GM12874 (cell line): ENCODE measurements at regions not wholly inside any gene's neighbourhood (a gene's known extent, or its start where the extent isn't known, plus 50 kb on each side); places are given as distances from the start of the nearest gene placed in this dataset.

Experiments used
- TF ChIP-seq, protein P1 (sequence below): IDR thresholded peaks from 2 replicates; pipeline ENCODE4 v1.5.1; 2011; ENCODE audit warnings: low read depth, mild to moderate bottlenecking, control low read depth, low read length, moderate library complexity; ENCODE audit not compliant: insufficient read depth

GRCh38 chr10:56104923-56105322, 256.1 kb downstream of the ZWINT start:
- TF ChIP-seq, protein P1, sequence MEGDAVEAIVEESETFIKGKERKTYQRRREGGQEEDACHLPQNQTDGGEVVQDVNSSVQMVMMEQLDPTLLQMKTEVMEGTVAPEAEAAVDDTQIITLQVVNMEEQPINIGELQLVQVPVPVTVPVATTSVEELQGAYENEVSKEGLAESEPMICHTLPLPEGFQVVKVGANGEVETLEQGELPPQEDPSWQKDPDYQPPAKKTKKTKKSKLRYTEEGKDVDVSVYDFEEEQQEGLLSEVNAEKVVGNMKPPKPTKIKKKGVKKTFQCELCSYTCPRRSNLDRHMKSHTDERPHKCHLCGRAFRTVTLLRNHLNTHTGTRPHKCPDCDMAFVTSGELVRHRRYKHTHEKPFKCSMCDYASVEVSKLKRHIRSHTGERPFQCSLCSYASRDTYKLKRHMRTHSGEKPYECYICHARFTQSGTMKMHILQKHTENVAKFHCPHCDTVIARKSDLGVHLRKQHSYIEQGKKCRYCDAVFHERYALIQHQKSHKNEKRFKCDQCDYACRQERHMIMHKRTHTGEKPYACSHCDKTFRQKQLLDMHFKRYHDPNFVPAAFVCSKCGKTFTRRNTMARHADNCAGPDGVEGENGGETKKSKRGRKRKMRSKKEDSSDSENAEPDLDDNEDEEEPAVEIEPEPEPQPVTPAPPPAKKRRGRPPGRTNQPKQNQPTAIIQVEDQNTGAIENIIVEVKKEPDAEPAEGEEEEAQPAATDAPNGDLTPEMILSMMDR, result no peak

DNA sequence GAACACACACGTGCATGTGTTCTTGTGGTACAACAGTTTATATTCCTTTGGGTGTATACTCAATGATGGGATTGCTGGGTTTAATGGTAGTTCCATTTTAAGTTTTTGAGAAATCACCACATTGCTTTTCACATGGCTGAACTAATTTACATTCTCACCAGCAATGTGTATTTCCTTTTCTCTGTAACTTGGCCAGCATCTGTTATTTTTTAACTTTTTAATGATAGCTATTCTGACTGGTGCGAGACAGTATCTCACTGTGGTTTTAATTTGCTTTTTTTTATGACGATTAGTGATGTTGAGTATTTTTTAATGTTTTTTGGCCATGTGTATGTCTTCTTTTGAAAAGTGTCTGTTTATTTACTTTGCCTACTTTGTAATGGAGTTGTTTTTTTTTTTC, 256.6 kb downstream of the ZWINT start:
- TF ChIP-seq, protein P1, result no peak

- TF ChIP-seq, protein P1, result no peak
These were observed 264.9 kb downstream of the ZWINT start for GRCh38 chr10:56096226-56096517.

DNA sequence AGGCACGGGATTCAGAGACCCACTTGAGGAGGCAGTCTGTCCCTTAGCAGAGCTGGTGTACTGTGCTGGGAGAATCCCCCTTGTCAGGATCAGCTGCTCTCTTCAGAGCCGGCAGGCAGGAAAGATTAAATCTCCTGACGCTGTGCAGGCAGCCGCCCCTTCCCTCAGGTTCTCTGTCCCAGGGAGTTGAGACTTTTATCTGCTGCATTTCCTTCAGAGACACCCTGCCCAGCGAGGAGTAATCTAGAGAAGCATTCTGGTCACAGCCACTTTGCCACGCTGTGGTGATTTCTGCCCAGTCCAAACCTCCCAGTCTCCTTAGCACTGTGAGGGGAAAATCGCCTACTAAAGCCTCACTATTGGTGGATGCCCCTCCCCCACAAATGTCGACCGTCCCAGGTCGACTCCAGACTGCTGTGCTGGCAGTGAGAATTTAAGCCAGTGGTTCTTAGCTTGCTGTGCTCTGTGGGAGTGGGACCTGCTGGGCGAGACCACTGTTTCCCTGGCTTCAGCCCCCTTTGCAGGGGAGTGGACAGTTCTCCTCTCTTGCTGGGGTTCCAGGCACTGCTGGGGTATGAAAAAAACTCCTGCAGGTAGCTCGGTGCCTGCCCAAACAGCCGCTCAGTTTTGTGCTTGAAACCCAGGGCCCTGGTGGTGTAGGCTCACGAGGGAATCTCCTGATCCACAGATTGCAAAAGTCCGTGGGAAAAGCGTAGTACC, 265.4 kb downstream of the ZWINT start:
- TF ChIP-seq, protein P1, result no peak

DNA sequence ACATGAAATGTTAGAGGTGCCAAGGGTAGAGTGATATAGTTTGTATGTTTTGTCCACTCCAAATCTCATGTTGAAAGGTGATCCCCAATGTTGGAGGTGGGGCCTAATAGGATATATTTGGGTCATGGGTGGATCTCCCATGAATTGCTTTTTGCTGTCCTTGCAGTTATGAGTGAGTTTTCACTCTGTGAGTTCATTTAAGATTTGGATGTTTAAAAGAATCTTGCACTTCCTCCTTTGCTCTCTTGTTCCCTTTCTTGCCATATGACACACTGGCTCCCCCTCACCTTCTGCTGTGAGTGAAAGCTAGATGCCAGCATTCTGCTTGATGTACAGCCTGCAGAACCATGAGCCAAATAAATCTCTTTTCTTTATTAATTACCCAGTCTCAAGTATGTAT, 269.2 kb downstream of the ZWINT start:
- TF ChIP-seq, protein P1, result no peak

GRCh38 chr10:56090914-56091540, 270.0 kb downstream of the ZWINT start:
- TF ChIP-seq, protein P1, result no peak

GRCh38 chr10:56085406-56086122, 275.5 kb downstream of the ZWINT start:
- TF ChIP-seq, protein P1, result no peak
